Heart left ventricle (tissue), 13 donors: ENCODE measurements at regions not wholly inside any gene's neighbourhood (a gene's known extent, or its start where the extent isn't known, plus 50 kb on each side); places are given as distances from the start of the nearest gene placed in this dataset.
A peak's percentile ranks its signal among the peaks of the same experiment; 100 is the strongest.

ENCODE experiments used
- CTCF ChIP-seq, 12 donors: fragments of 200-600 bp; sonication (generic) in 4 of 12; IDR thresholded peaks; one replicate each; pipeline versions ENCODE4 v1.5.0 to v1.8.0; 2018 to 2022; ENCODE audit warnings: antibody characterized with exemption in 12 of 12, mild to moderate bottlenecking in 5 of 12
- POLR2A ChIP-seq, 2 donors: fragments of 450-650 bp; IDR thresholded peaks; one replicate each; pipeline ENCODE4 v1.6.1; 2017; ENCODE audit warnings: antibody characterized with exemption in 2 of 2, mild to moderate bottlenecking in 2 of 2, moderate library complexity in 2 of 2
- donor health status: ischemic (EF 13 %, LVEDD 7.1; RV severe dilation, severe dysfunction).
- donor health status: DM: no; HTN: yes; CAD: no.
- donor health status: DM: no; HTN: no; CAD: no.
- donor health status: ischemic (EF 25% LVEDD 6.9; RV normal size, moderate dysfunction).
- donor health status: ischemic (EF 25% LVEDD 5.7; RV mildly dilated, moderate dysfunction).
- donor health status: ischemic (EF 35%, LVEDD 5.7; RV mildly dilated, moderate dysfunction).
- donor health status: nonischemic (EF 11% LVEDD 7.7; RV severe dilation, severe dysfunction).
- donor health status: DM: yes; HTN: yes; CAD: no.
- donor health status: PGD.
- donor health status: ischemic (EF 29% LVEDD 5.4; RV normal size, mild dysfunction).
- donor health status: nonischemic (EF 23%, LVEDD 6.1; RV moderate dilation, normal function).

- TF ChIP-seq CTCF (IDR thresholded peaks at IDR 0.05) (peak; percentile 16 to 63 (median 42)), POLR2A (IDR thresholded peaks at IDR 0.05) (no peak)
Observed at GRCh38 chrX:131816551-131817136, 206.5 kb upstream of the STK26 start.
